GM12878 (cell line): ENCODE measurements at regions not wholly inside any gene's neighbourhood (a gene's known extent, or its start where the extent isn't known, plus 50 kb on each side); places are given as distances from the start of the nearest gene placed in this dataset.

Experiments
- BHLHE40 ChIP-seq, 2 experiments: fragments of 450-650 bp in 1 of 2; IDR thresholded peaks; 2 replicates each; pipeline ENCODE4 v1.6.1; 2011 to 2017; ENCODE audit warnings: low read depth in 2 of 2, borderline replicate concordance in 1 of 2, improper control_type of control experiment in 1 of 2, low read length in 1 of 2, mild to moderate bottlenecking in 1 of 2
- CREB1 ChIP-seq: IDR thresholded peaks from 2 replicates; pipeline ENCODE4 v1.6.1; 2012; ENCODE audit warnings: low read depth, mild to moderate bottlenecking, inconsistent platforms
- DPF2 ChIP-seq: fragments of 450-650 bp; IDR thresholded peaks from 2 replicates; pipeline ENCODE4 v1.6.1; 2017; ENCODE audit warnings: mild to moderate bottlenecking
- EP300 ChIP-seq, 2 experiments: fragments of 150-350 bp in 1 of 2; IDR thresholded peaks; 2 replicates each; pipeline ENCODE4 v1.6.1; 2011 to 2012; ENCODE audit warnings: low read depth in 2 of 2, low read length in 2 of 2, borderline replicate concordance in 1 of 2, improper control_type of control experiment in 1 of 2, inconsistent platforms in 1 of 2; ENCODE audit not compliant: control insufficient read depth in 1 of 2
- ESRRA ChIP-seq: IDR thresholded peaks from 2 replicates; pipeline ENCODE4 v1.6.1; 2012; ENCODE audit warnings: mild to moderate bottlenecking, low read length, improper control_type of control experiment
- GABPA ChIP-seq: IDR thresholded peaks from 2 replicates; pipeline ENCODE4 v1.6.1; 2014; ENCODE audit warnings: antibody characterized with exemption, low read depth, mild to moderate bottlenecking, inconsistent platforms
- HCFC1 ChIP-seq: fragments of 150-350 bp; IDR thresholded peaks from 2 replicates; pipeline ENCODE4 v1.6.1; 2014; ENCODE audit warnings: low read length
- KDM1A ChIP-seq: fragments of 200-600 bp; sonication (generic); IDR thresholded peaks from 2 replicates; pipeline ENCODE4 v1.6.1; 2016; ENCODE audit warnings: borderline replicate concordance
- MEF2B ChIP-seq: fragments of 450-650 bp; IDR thresholded peaks from 2 replicates; pipeline ENCODE4 v1.6.1; 2018; ENCODE audit warnings: mild to moderate bottlenecking, moderate library complexity; ENCODE audit not compliant: partially characterized antibody, poor library complexity, severe bottlenecking
- STAT1 ChIP-seq: fragments of 450-650 bp; conservative IDR thresholded peaks from 2 replicates; pipeline ENCODE4 v1.6.1; 2014; ENCODE audit warnings: antibody characterized with exemption, mild to moderate bottlenecking
- TF ChIP-seq, protein P1 (sequence below), 3 experiments: IDR thresholded peaks in 2 of 3; conservative IDR thresholded peaks in 1 of 3; 2 replicates each; pipeline ENCODE4 v1.5.1; 2011; ENCODE audit warnings: low read depth in 3 of 3, low read length in 3 of 3, mild to moderate bottlenecking in 3 of 3, control low read depth in 2 of 3, moderate library complexity in 2 of 3, inconsistent platforms in 1 of 3, mixed read lengths in 1 of 3; ENCODE audit not compliant: control insufficient read depth in 2 of 3, insufficient read depth in 1 of 3; ENCODE audit errors: extremely low read depth in 1 of 3
- TF ChIP-seq, protein P2 (sequence below): IDR thresholded peaks from 2 replicates; pipeline ENCODE4 v1.6.1; 2012; ENCODE audit warnings: mild to moderate bottlenecking, low read depth, low read length

DNA sequence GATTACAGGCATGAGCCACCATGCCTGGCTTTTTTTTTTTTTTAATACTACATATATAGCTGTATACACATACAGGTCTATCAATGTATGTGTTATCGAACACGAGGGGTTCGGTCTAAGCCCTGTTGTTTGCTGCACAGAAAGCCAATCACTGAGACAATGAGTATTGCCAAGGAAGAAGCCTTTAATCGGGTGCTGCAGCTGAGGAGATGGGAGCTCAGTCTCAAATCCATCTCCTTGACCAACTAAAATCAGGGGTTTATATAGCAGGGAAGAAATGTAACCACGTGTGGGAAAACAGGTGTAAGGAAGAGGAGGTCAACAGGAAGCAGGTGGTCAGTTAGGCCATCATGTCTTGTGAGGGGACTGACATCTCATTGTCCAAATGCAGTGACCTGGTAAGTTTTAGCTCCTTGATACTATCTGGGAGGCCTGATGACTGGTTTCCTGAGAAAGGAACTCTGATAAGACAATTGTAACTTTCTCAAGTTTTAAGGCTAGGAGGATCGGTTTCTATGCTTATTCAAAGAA, 80.9 kb upstream of the MAP1LC3B2 start:
- TF ChIP-seq GABPA (no peak), HCFC1 (no peak), ESRRA (no peak), DPF2 (no peak), EP300 (IDR thresholded peaks at IDR 0.05; ENCODE audit: borderline replicate concordance in 1 of 2, control insufficient read depth in 1 of 2, low read depth in 2 of 2, low read length in 2 of 2) (no peak), STAT1 (no peak), CREB1 (no peak), KDM1A (no peak), MEF2B (no peak), BHLHE40 (IDR thresholded peaks at IDR 0.05; ENCODE audit: borderline replicate concordance in 1 of 2, low read depth in 2 of 2, low read length in 1 of 2) (no peak)
- TF ChIP-seq, protein P1, sequence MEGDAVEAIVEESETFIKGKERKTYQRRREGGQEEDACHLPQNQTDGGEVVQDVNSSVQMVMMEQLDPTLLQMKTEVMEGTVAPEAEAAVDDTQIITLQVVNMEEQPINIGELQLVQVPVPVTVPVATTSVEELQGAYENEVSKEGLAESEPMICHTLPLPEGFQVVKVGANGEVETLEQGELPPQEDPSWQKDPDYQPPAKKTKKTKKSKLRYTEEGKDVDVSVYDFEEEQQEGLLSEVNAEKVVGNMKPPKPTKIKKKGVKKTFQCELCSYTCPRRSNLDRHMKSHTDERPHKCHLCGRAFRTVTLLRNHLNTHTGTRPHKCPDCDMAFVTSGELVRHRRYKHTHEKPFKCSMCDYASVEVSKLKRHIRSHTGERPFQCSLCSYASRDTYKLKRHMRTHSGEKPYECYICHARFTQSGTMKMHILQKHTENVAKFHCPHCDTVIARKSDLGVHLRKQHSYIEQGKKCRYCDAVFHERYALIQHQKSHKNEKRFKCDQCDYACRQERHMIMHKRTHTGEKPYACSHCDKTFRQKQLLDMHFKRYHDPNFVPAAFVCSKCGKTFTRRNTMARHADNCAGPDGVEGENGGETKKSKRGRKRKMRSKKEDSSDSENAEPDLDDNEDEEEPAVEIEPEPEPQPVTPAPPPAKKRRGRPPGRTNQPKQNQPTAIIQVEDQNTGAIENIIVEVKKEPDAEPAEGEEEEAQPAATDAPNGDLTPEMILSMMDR (IDR thresholded peaks at IDR 0.05 in 2 of 3, conservative IDR thresholded peaks at IDR 0.05 in 1 of 3; ENCODE audit: control insufficient read depth in 2 of 3, extremely low read depth in 1 of 3, insufficient read depth in 1 of 3, low read depth in 3 of 3, low read length in 3 of 3) = no peak
- TF ChIP-seq, protein P2, sequence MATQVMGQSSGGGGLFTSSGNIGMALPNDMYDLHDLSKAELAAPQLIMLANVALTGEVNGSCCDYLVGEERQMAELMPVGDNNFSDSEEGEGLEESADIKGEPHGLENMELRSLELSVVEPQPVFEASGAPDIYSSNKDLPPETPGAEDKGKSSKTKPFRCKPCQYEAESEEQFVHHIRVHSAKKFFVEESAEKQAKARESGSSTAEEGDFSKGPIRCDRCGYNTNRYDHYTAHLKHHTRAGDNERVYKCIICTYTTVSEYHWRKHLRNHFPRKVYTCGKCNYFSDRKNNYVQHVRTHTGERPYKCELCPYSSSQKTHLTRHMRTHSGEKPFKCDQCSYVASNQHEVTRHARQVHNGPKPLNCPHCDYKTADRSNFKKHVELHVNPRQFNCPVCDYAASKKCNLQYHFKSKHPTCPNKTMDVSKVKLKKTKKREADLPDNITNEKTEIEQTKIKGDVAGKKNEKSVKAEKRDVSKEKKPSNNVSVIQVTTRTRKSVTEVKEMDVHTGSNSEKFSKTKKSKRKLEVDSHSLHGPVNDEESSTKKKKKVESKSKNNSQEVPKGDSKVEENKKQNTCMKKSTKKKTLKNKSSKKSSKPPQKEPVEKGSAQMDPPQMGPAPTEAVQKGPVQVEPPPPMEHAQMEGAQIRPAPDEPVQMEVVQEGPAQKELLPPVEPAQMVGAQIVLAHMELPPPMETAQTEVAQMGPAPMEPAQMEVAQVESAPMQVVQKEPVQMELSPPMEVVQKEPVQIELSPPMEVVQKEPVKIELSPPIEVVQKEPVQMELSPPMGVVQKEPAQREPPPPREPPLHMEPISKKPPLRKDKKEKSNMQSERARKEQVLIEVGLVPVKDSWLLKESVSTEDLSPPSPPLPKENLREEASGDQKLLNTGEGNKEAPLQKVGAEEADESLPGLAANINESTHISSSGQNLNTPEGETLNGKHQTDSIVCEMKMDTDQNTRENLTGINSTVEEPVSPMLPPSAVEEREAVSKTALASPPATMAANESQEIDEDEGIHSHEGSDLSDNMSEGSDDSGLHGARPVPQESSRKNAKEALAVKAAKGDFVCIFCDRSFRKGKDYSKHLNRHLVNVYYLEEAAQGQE = no peak
